ENCODE measurements at regions not wholly inside any gene's neighbourhood (a gene's known extent, or its start where the extent isn't known, plus 50 kb on each side); places are given as distances from the start of the nearest gene placed in this dataset.

GRCh38 chr4:8775751-8776355, 95.8 kb downstream of the HMX1 start:
- Histone ChIP-seq H3K27ac (no peak overlapping the region), H3K9me3 (no peaks in the 10 kb centered on the region), H3K36me3 (no peaks in the 10 kb centered on the region), H3K27me3 (replicated peaks; ENCODE audit: insufficient read depth) (no peaks in the 10 kb centered on the region), H3K4me1 (replicated peaks) (no peaks in the 10 kb centered on the region), H3K4me3 (no peak overlapping the region)
- no peak for DNase-seq (ENCODE audit: low spot score)
- intact Hi-C loops (cut with DNase I) = no loop called here
- 86% methylated on average over 21 of the region's 21 CpGs for WGBS
- TF ChIP-seq CTCF (IDR thresholded peaks at IDR 0.05) (no peak), POLR2AphosphoS5 (IDR thresholded peaks at IDR 0.05) (no peak), POLR2A (IDR thresholded peaks at IDR 0.05) (no peak)

- TF ChIP-seq POLR2A (IDR thresholded peaks at IDR 0.05) (no peak), CTCF (IDR thresholded peaks at IDR 0.05) (no peak), POLR2AphosphoS5 (IDR thresholded peaks at IDR 0.05) (no peak)
- WGBS = 72% methylated on average over 7 of the region's 7 CpGs
- H3K27ac ChIP-seq = no peak overlapping the region
- H3K4me1 ChIP-seq (replicated peaks) = no peaks in the 10 kb centered on the region
- intact Hi-C loops (cut with DNase I) = no loop called here
- H3K9me3 ChIP-seq = no peaks in the 10 kb centered on the region
- H3K4me3 ChIP-seq = no peak overlapping the region
- H3K27me3 ChIP-seq (replicated peaks; ENCODE audit: insufficient read depth) = no peaks in the 10 kb centered on the region
- no peaks in the 10 kb centered on the region for H3K36me3 ChIP-seq
- DNase-seq (ENCODE audit: low spot score) = no peak
Observed at GRCh38 chr4:8775121-8775520, 96.5 kb downstream of the HMX1 start.

- Histone ChIP-seq H3K27ac (no peak overlapping the region), H3K9me3 (no peaks in the 10 kb centered on the region), H3K4me3 (no peak overlapping the region), H3K4me1 (replicated peaks) (no peaks in the 10 kb centered on the region), H3K36me3 (no peaks in the 10 kb centered on the region), H3K27me3 (replicated peaks; ENCODE audit: insufficient read depth) (no peaks in the 10 kb centered on the region)
- intact Hi-C loops (cut with DNase I) = no loop called here
- DNase-seq (ENCODE audit: low spot score) = no peak
- WGBS = 81% methylated on average over 10 of the region's 10 CpGs
- TF ChIP-seq POLR2A (IDR thresholded peaks at IDR 0.05) (no peak), CTCF (IDR thresholded peaks at IDR 0.05) (no peak), POLR2AphosphoS5 (IDR thresholded peaks at IDR 0.05) (no peak)
Observed at GRCh38 chr4:8774071-8774470, 97.6 kb downstream of the HMX1 start.

- H3K4me1 ChIP-seq (replicated peaks) = no peaks in the 10 kb centered on the region
- no peak overlapping the region for H3K27ac ChIP-seq
- WGBS = 80% methylated on average over 33 of the region's 36 CpGs
- no peaks in the 10 kb centered on the region for H3K9me3 ChIP-seq
- intact Hi-C loops (cut with DNase I) = no loop called here
- no peaks in the 10 kb centered on the region for H3K36me3 ChIP-seq
- no peak overlapping the region for H3K4me3 ChIP-seq
- TF ChIP-seq POLR2AphosphoS5 (IDR thresholded peaks at IDR 0.05) (no peak), CTCF (IDR thresholded peaks at IDR 0.05) (no peak), POLR2A (IDR thresholded peaks at IDR 0.05) (no peak)
- DNase-seq (ENCODE audit: low spot score) = no peak
- H3K27me3 ChIP-seq (replicated peaks; ENCODE audit: insufficient read depth) = no peaks in the 10 kb centered on the region
Observed at GRCh38 chr4:8773124-8773931, 98.3 kb downstream of the HMX1 start.
